AG09319 (cell line): ENCODE measurements at regions not wholly inside any gene's neighbourhood (a gene's known extent, or its start where the extent isn't known, plus 50 kb on each side); places are given as distances from the start of the nearest gene placed in this dataset.
"Not testable (repeated sequence)": the region's sequence is repeated elsewhere in the genome, so short reads cannot be mapped to it uniquely, and the experiment has no call there.

ENCODE experiments used
- DNase-seq: peaks from one replicate; pipeline ENCODE4 v3.0.0-alpha.2; 2010; ENCODE audit warnings: low read depth; ENCODE audit errors: extremely low read depth
- CTCF ChIP-seq: IDR thresholded peaks from 2 replicates; pipeline ENCODE4 v1.5.1; 2011; ENCODE audit warnings: low read depth, mild to moderate bottlenecking, inconsistent platforms, low read length, moderate library complexity

GRCh38 chr13:108083056-108083455, 132.3 kb downstream of the LIG4 start:
- TF ChIP-seq CTCF, result no peak
- DNase-seq, result no peak

- no peak for TF ChIP-seq CTCF
Observed at GRCh38 chr13:108082481-108082880, 132.9 kb downstream of the LIG4 start.

GRCh38 chr13:108077284-108077683, 138.1 kb downstream of the LIG4 start:
- TF ChIP-seq CTCF, result no peak
- no peak for DNase-seq

More at GRCh38 chr13:108082481-108082880, 132.9 kb downstream of the LIG4 start:
- DNase-seq, result no peak

- DNase-seq, result not testable (repeated sequence)
Observed at GRCh38 chr13:108074429-108074828, 140.9 kb downstream of the LIG4 start.

- TF ChIP-seq CTCF, result no peak
- no peak for DNase-seq
Observed at GRCh38 chr13:108070925-108071324, 144.4 kb downstream of the LIG4 start.

- no peak for DNase-seq
Observed at GRCh38 chr13:108070491-108070890, 144.8 kb downstream of the LIG4 start.

GRCh38 chr13:108069521-108070210, 145.7 kb downstream of the LIG4 start:
- no peak for DNase-seq
- no peak for TF ChIP-seq CTCF

More at GRCh38 chr13:108070491-108070890, 144.8 kb downstream of the LIG4 start:
- no peak for TF ChIP-seq CTCF

GRCh38 chr13:108064372-108064771, 151.0 kb downstream of the LIG4 start:
- DNase-seq, result not testable (repeated sequence)
